Nephron progenitor cell (in vitro differentiated cells): ENCODE measurements at regions not wholly inside any gene's neighbourhood (a gene's known extent, or its start where the extent isn't known, plus 50 kb on each side); places are given as distances from the start of the nearest gene placed in this dataset.
"Not testable (repeated sequence)": the region's sequence is repeated elsewhere in the genome, so short reads cannot be mapped to it uniquely, and the experiment has no call there.

ENCODE experiments used
- DNase-seq: peaks from one replicate; pipeline ENCODE4 v3.0.0; 2021
- H3K27ac Mint-ChIP-seq: 2 replicates; pipeline ENCODE4 v1.8.0; 2021; ENCODE audit warnings: mild to moderate bottlenecking, moderate library complexity, mixed read lengths
- H3K27me3 Mint-ChIP-seq: 2 replicates; pipeline ENCODE4 v1.8.0; 2021; ENCODE audit warnings: mild to moderate bottlenecking, low read depth, mixed read lengths; ENCODE audit not compliant: poor library complexity
- H3K36me3 Mint-ChIP-seq: 2 replicates; pipeline ENCODE4 v1.8.0; 2021; ENCODE audit warnings: low read depth, mixed read lengths
- H3K4me1 Mint-ChIP-seq: 2 replicates; pipeline ENCODE4 v1.8.0; 2021; ENCODE audit warnings: mixed read lengths
- H3K4me3 Mint-ChIP-seq: 2 replicates; pipeline ENCODE4 v1.8.0; 2021; ENCODE audit warnings: mild to moderate bottlenecking, moderate library complexity, mixed read lengths
- H3K9me3 Mint-ChIP-seq: 2 replicates; pipeline ENCODE4 v1.8.0; 2021; ENCODE audit warnings: mild to moderate bottlenecking, moderate library complexity, mixed read lengths
- TF ChIP-seq, protein P1 (sequence below): fragments of 200-600 bp; sonication (generic); IDR thresholded peaks from 2 replicates; pipeline ENCODE4 v1.5.0; 2021; ENCODE audit warnings: antibody characterized with exemption

DNA sequence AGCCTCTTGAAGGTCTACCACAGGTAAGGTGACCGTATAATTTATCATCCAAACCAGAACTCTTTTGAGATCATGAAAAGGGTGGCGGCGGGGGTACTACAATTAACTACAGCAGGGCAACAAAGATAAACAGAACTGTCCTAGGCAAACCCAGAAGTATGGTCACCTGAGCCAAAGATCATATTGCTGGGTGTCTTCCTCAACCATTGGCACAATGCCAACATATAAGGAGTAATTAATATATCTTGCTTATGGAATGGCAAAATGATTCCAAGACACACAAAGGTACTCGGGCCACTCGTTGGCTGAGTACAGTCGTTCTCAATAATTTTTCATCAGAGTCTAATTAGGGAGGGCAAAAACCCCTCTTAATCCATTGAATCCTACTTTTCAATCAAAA, 273.3 kb downstream of the QDPR start:
- TF ChIP-seq, protein P1, sequence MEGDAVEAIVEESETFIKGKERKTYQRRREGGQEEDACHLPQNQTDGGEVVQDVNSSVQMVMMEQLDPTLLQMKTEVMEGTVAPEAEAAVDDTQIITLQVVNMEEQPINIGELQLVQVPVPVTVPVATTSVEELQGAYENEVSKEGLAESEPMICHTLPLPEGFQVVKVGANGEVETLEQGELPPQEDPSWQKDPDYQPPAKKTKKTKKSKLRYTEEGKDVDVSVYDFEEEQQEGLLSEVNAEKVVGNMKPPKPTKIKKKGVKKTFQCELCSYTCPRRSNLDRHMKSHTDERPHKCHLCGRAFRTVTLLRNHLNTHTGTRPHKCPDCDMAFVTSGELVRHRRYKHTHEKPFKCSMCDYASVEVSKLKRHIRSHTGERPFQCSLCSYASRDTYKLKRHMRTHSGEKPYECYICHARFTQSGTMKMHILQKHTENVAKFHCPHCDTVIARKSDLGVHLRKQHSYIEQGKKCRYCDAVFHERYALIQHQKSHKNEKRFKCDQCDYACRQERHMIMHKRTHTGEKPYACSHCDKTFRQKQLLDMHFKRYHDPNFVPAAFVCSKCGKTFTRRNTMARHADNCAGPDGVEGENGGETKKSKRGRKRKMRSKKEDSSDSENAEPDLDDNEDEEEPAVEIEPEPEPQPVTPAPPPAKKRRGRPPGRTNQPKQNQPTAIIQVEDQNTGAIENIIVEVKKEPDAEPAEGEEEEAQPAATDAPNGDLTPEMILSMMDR: no peak
- H3K4me3 Mint-ChIP-seq: no peak overlapping the region

DNA sequence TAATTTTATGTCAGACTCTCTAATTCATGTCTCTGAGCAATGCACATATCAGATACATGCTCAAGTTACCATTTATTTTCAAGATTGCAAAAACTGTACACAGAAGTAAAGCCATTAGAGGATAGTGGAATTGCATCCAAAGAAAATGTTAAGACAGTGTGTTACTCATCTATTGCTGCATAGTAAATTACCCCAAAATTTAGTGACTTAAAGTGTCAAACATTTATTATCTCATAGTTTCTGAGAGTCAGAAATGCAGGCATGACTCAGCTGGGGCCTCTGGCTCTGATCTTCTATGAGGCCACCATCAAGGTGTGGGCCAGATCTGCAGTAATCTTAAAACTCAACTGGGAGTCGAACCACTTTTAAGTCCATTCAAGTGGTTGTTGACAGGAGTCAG, 275.2 kb downstream of the QDPR start:
- H3K9me3 Mint-ChIP-seq: no peaks in the 10 kb centered on the region
- peaks cover 3% of the 10 kb centered on the region for H3K27me3 Mint-ChIP-seq
- H3K27ac Mint-ChIP-seq: no peak overlapping the region
- H3K36me3 Mint-ChIP-seq: no peaks in the 10 kb centered on the region
- H3K4me1 Mint-ChIP-seq: peaks cover 10% of the 10 kb centered on the region
- no peak overlapping the region for H3K4me3 Mint-ChIP-seq
- TF ChIP-seq, protein P1: no peak
- DNase-seq: no peak

More for the DNA sequence above, 273.3 kb downstream of the QDPR start:
- H3K27ac Mint-ChIP-seq: no peak overlapping the region
- no peak for DNase-seq
- H3K9me3 Mint-ChIP-seq: no peaks in the 10 kb centered on the region
- no peaks in the 10 kb centered on the region for H3K36me3 Mint-ChIP-seq
- H3K4me1 Mint-ChIP-seq: no peaks in the 10 kb centered on the region
- H3K27me3 Mint-ChIP-seq: peaks cover 3% of the 10 kb centered on the region

DNA sequence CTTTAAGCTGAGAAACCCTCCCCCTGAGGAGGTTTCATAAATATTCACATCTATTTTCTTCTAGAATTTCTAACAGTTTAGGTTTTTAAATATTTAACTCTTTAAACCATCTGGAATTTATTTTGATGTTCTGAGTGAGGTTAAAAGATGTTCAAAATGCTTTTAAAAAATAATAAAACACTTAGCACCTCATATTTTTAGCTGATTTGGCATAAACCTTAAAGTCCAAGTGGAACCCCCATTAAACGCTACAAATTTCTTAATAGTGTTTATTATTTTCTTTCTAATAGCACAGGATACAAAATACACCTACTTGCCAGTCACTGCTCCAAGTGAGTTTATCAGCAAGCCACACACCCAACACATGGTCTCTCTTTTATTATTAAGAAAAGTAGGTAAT, 277.2 kb downstream of the QDPR start:
- Mint-ChIP-seq H3K9me3 (no peaks in the 10 kb centered on the region), H3K4me3 (no peak overlapping the region), H3K27me3 (peaks cover 4% of the 10 kb centered on the region), H3K36me3 (no peaks in the 10 kb centered on the region), H3K27ac (no peak overlapping the region), H3K4me1 (peaks cover 16% of the 10 kb centered on the region)
- TF ChIP-seq, protein P1: no peak
- DNase-seq: no peak

DNA sequence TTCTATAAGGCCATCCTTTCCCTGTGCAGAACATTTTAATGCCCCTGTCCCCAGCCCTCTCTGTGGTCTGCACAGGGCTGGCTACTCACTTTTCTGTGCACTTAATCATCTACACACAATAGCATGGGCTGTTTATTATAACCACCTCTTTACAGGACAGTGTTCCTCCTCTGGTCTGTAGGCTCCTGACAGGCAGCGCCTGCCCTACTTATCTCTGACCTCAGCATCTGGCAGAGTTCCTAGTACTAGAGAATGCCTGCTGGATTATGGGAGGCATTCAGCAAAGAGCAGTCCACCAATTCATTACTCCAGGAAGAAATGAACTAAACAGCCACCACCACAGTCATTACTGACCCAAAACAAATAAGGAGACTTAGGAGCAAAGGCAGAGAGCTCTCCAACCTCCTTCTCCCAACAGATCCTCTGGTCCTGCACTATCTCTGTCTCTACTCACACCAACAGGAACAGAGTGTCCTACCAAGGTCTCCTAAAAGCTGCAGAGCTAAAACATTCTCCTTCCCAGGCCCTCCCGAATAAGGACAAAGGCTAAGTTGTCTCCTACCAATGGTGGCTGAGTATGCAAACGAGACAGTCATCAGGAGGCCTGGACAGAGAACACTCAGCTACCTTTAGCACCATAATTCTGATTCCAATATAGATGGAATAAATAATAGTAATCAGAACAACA, 279.2 kb downstream of the QDPR start:
- TF ChIP-seq, protein P1: no peak
- no peak overlapping the region for H3K4me3 Mint-ChIP-seq
- H3K4me1 Mint-ChIP-seq: peaks cover 16% of the 10 kb centered on the region
- H3K36me3 Mint-ChIP-seq: no peaks in the 10 kb centered on the region
- no peak for DNase-seq
- H3K9me3 Mint-ChIP-seq: peaks cover 8% of the 10 kb centered on the region
- H3K27ac Mint-ChIP-seq: peak overlapping the region; percentile 7
- H3K27me3 Mint-ChIP-seq: peaks cover 6% of the 10 kb centered on the region

DNA sequence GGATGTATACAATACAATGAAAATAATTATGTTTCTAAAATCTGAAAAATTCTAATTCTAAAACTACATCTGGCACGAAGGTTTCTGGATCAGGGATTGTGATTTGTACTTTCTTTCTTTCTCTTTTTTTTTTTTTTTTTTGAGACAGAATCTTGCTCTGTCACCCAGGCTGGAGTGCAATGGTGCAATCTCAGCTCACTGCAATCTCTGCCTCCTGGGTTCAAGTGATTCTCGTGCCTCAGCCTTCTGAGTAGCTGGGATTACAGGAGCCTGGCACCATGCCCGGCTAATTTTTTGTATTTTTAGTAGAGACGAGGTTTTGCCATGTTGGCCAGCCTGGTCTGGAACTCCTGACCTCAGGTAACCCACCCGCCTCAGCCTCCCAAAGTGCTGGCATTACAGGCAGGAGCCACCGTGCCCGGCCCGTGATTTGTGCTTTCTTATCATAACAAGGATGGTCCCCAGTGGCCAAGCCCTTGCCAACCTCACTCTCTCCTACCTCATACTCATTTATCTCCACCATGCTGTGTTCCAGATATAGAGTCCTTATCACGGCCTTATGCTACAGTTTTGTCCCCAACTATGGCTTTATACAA, 279.9 kb downstream of the QDPR start:
- not testable (repeated sequence) for H3K4me3 Mint-ChIP-seq, H3K27me3 Mint-ChIP-seq, H3K36me3 Mint-ChIP-seq, DNase-seq, H3K27ac Mint-ChIP-seq
- Mint-ChIP-seq H3K4me1 (peaks cover 16% of the 10 kb centered on the region), H3K9me3 (peaks cover 14% of the 10 kb centered on the region)

DNA sequence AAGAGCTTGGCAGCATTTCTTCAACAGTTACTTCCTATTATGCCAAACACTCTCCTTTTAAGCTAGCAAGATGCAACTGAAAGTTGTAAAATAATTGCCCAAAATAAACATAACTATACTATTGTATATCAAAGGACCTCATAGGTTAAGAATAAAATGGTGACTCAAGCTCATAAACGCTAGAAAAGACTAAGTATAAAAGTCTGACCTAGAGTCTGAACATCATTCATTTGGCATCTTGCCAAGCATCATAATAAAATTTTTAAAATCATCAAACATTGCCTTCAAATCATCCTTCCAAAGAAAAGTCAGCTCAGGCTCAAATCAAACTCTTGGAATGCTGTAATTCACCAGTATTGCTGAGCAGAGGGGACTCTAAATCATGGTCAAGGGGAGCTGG, 281.2 kb downstream of the QDPR start:
- TF ChIP-seq, protein P1: no peak
- Mint-ChIP-seq H3K27ac (peak overlapping the region; percentile 3), H3K27me3 (peaks cover 6% of the 10 kb centered on the region), H3K9me3 (peaks cover 16% of the 10 kb centered on the region), H3K4me3 (no peak overlapping the region), H3K4me1 (peaks cover 16% of the 10 kb centered on the region), H3K36me3 (no peaks in the 10 kb centered on the region)
- no peak for DNase-seq
